ENCODE measurements at regions not wholly inside any gene's neighbourhood (a gene's known extent, or its start where the extent isn't known, plus 50 kb on each side); places are given as distances from the start of the nearest gene placed in this dataset.
"Not testable (repeated sequence)": the region's sequence is repeated elsewhere in the genome, so short reads cannot be mapped to it uniquely, and the experiment has no call there.

DNA sequence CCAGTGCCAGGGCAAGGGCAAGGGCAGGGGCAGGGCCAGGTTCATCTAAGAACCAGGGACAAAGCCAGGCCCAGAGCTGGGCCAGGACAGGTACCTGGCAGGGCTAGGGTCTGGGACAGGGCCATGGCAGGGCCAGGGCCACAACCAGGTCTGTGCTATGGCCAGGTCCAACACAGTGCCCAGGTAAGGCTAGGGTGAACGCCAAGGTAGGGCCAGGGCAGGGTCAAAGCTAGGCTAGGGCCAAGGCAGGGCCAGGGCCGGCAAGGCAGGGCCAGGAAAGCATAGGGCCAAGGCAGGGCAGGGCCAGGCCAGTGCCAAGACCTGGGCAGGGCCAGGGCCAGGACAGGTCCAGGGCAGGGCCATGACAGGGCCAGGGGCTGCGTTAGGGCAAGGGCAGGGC, 398.7 kb downstream of the GOLGA6L6 start:
- not testable (repeated sequence) for H3K9me3 Mint-ChIP-seq, H3K4me1 Mint-ChIP-seq, H3K27ac Mint-ChIP-seq, H3K36me3 Mint-ChIP-seq, H3K27me3 Mint-ChIP-seq, H3K4me3 Mint-ChIP-seq

DNA sequence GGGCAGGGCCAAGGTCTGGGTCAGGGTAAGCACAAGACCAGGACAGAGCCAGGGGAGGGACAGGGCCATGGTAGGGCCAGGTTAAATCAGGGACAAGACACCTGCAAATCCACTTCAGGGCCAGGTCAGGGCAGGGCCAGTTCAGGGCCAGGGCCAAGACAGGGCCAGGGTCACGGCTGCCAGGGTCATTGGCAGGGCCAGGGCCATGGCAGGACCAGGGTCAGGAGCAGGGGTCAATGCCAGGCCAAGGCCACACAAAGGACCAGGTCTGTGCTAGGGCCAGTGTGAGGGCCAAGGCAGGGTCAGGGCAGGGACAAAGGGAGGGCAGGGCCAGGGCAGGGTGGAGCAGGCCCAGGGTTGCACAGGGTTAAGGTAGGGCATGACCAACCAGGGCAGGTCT, 399.2 kb downstream of the GOLGA6L6 start:
- not testable (repeated sequence) for H3K9me3 Mint-ChIP-seq, H3K27ac Mint-ChIP-seq, H3K4me3 Mint-ChIP-seq, H3K36me3 Mint-ChIP-seq, H3K27me3 Mint-ChIP-seq, H3K4me1 Mint-ChIP-seq

DNA sequence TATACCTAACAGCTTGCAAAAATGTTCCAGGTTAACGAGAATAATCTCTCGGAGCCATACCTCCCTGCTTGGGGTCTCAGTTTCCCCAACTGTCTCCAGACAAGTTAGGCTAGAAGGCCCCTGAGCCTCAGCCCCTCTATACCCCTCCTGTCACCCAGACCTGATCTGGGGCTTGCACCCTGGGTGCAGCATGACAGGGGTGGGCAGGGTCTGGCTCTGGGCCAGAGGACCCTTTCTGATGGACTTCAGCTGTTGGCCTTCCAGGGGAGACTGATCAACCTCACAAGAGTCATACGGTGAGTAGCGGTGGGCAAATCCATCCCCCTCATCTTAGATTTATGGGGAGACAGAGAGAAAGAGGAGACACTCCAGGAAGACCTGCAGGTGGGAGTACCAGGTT, 416.9 kb downstream of the GOLGA6L6 start:
- H3K27me3 Mint-ChIP-seq, H3K4me3 Mint-ChIP-seq, H3K9me3 Mint-ChIP-seq, H3K27ac Mint-ChIP-seq, H3K36me3 Mint-ChIP-seq, H3K4me1 Mint-ChIP-seq: not testable (repeated sequence)

DNA sequence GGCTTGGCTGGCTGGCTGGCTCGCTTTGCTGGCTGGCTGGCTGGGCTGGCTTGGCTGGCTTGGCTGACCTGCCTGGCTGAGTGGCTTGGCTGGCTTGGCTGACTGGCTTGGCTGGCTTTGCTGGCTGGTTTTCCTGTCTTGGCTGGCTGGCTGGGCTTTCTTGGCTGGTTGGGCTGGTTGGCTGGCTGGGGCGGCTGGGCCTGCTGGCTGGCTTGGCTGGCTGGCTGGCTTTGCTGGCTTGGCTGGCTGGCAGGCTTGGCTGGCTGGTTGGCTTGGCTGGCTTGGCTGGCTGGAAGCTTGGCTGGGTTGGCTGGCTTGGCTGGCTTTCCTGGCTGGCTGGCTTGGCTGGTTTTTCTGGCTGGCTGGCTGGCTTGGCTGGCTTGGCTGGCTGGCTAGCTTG, 435.6 kb downstream of the GOLGA6L6 start:
- H3K9me3 Mint-ChIP-seq: no peaks in the 10 kb centered on the region
- H3K27me3 Mint-ChIP-seq: no peaks in the 10 kb centered on the region
- no peak overlapping the region for H3K27ac Mint-ChIP-seq
- H3K36me3 Mint-ChIP-seq: no peaks in the 10 kb centered on the region
- no peaks in the 10 kb centered on the region for H3K4me1 Mint-ChIP-seq
- no peak overlapping the region for H3K4me3 Mint-ChIP-seq

DNA sequence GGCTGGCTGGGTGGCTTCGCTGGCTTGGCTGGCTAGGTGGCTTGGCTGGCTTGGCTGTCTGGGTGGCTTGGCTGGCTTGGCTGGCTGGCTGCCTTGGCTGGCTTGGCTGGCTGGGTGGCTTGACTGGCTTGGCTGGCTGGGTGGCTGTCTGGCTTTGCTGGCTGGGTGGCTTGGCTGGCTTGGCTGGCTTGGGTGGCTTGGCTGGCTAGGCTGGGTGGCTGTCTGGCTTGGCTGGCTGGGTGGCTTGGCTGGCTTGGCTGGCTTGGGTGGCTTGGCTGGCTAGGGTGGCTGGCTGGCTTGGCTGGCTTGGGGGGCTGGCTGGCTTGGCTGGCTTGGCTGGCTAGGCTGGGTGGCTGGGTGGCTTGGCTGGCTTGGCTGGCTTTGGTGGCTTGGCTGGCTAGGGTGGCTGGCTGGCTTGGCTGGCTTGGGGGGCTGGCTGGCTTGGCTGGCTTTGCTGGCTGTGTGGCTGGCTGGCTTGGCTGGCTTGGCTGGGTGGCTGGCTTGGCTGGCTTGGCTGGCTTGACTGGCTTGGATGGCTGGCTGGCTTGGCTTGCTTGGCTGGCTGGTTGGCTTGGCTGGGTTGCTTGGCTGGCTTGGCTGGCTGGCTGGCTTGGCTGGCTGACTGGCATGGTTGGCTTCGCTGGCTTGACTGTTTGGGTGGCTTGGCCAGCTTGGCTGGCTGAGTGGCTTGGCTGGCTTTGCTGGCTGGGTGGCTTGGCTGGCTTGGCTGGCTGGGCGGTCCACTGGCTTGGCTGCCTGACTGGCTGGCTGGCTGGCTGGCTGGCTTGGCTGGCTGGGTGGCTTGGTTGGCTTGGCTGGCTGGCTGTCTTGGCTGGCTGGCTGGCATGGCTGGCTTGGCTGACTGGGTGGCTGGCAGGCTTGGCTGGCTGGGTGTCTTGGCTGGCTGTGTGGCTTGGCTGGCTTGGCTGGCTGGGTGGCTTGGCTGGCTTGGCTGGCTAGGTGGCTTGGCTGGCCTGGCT, 436.3 kb downstream of the GOLGA6L6 start:
- H3K27me3 Mint-ChIP-seq, H3K9me3 Mint-ChIP-seq, H3K27ac Mint-ChIP-seq, H3K36me3 Mint-ChIP-seq, H3K4me3 Mint-ChIP-seq, H3K4me1 Mint-ChIP-seq: not testable (repeated sequence)

DNA sequence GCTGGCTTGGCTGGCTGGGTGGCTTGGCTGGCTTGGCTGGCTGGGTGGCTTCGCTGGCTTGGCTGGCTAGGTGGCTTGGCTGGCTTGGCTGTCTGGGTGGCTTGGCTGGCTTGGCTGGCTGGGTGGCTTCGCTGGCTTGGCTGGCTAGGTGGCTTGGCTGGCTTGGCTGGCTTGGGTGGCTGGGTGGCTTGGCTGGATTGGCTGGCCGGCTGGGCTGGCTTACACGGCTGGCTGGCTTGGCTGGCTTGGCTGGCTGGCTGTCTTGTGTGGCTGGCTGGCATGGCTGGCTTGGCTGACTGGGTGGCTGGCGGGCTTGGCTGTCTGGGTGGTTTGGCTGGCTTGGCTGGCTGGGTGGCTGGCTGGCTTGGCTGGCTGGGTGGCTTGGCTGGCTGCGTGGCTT, 437.0 kb downstream of the GOLGA6L6 start:
- H3K27ac Mint-ChIP-seq, H3K36me3 Mint-ChIP-seq, H3K4me1 Mint-ChIP-seq, H3K9me3 Mint-ChIP-seq, H3K4me3 Mint-ChIP-seq, H3K27me3 Mint-ChIP-seq: not testable (repeated sequence)

DNA sequence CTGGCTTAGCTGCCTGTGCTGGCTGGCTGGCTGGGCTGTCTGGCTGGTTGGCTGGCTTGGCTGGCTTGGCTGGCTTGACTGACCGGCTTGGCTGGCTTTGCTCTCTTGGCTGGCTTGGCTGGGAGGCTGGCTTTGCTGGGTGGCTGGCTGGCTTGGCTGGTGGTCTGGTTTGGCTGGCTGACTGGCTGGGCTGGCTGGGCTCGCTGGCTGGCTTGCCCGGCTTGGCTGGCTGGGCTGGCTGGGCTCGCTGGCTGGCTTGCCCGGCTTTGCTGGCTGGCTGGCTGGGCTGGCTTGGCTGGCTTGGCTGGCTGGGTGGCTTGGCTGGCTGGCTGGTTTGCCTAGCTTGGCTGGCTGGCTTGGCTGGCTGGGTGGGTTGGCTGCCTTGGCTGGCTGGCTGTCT, 438.7 kb downstream of the GOLGA6L6 start:
- not testable (repeated sequence) for H3K4me1 Mint-ChIP-seq, H3K27me3 Mint-ChIP-seq, H3K4me3 Mint-ChIP-seq, H3K27ac Mint-ChIP-seq, H3K9me3 Mint-ChIP-seq, H3K36me3 Mint-ChIP-seq

DNA sequence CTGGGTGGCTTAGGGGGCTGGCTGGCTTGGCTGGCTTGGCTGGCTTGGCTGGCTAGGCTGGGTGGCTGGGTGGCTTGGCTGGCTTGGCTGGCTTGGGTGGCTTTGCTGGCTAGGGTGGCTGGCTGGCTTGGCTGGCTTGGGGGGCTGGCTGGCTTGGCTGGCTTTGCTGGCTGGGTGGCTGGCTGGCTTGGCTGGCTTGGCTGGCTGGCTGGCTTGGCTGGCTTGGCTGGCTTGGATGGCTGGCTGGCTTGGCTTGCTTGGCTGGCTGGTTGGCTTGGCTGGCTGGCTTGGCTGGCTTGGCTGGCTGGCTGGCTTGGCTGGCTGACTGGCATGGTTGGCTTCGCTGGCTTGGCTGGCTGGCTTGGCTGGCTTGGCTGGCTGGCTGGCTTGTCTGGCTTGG, 439.4 kb downstream of the GOLGA6L6 start:
- H3K27me3 Mint-ChIP-seq, H3K4me3 Mint-ChIP-seq, H3K4me1 Mint-ChIP-seq, H3K36me3 Mint-ChIP-seq, H3K9me3 Mint-ChIP-seq, H3K27ac Mint-ChIP-seq: not testable (repeated sequence)

DNA sequence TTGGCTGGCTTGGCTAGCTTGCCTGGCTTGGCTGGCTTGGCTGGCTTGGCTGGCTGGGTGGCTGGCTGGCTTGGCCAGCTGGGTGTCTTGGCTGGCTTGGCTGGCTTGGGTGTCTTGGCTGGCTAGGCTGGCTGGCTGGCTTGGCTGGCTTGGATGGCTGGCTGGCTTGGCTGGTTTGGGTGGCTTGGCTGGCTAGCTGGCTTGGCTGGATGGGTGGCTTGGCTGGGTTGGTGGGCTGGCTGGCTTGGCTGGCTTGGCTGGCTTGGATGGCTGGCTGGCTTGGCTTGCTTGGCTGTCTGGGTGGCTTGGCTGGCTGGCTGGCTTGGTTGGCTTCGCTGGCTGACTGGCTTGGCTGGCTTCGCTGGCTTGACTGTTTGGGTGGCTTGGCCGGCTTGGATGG, 440.3 kb downstream of the GOLGA6L6 start:
- not testable (repeated sequence) for H3K27ac Mint-ChIP-seq, H3K36me3 Mint-ChIP-seq, H3K9me3 Mint-ChIP-seq, H3K27me3 Mint-ChIP-seq, H3K4me1 Mint-ChIP-seq, H3K4me3 Mint-ChIP-seq

DNA sequence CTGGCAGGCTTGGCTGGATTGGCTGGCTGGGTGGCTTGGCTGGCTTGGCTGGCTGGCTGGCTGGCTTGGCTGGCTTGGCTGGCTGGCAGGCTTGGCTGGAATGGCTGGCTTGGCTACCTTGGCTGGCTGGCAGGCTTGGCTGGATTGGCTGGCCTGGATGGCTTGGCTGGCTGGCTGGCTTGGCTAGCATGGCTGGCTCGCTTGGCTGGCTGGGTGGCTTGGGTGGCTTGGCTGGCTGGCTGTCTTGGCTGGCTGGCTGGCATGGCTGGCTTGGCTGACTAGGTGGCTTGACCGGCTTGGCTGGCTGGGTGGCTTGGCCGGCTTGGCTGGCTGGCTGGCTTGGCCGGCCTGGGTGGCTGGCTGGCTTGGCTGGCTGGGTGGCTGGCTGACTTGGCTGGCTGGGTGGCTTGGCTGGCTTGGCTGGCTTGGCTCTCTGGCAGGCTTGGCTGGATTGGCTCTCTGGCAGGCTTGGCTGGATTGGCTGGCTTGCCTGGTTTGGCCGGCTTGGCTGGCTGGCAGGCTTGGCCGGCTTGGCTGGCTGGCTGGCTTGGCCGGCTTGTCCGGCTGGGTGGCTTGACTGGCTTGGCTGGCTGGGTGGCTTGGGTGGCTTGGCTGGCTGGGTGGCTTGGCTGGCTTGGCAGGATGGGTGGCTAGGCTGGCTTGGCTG, 440.9 kb downstream of the GOLGA6L6 start:
- not testable (repeated sequence) for H3K4me1 Mint-ChIP-seq

DNA sequence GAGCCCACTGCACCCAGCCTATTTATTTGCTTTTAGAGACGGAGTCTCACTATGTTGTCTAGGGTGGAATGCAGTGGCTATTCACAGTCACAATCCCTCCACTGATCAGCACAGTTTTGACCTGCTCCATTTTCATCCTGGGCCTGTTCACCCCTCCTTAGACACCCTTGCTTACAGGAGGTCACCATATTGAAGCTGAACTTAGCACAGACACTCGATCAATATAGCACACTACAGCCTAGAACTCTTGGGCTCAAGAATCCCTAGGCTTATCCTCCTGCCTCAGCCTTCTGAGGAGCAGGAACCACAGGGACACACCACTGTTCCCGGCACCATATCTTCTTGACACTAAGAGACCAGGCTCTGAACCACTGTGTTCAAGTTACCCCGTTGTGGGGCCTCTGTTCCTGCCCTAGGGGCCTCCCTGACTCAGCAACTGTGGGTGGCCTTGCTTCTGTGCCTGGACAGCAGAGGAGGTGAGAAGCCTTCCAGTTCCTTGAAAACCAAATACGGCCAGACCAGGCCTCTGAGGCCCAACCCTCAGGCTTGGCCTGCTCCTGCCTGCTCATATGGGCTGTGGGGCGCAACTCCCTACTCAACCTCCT, 445.8 kb downstream of the GOLGA6L6 start:
- H3K27me3 Mint-ChIP-seq, H3K9me3 Mint-ChIP-seq, H3K36me3 Mint-ChIP-seq, H3K4me3 Mint-ChIP-seq, H3K27ac Mint-ChIP-seq, H3K4me1 Mint-ChIP-seq: not testable (repeated sequence)

More for the DNA sequence above, 440.9 kb downstream of the GOLGA6L6 start:
- H3K27me3 Mint-ChIP-seq, H3K4me3 Mint-ChIP-seq, H3K9me3 Mint-ChIP-seq, H3K36me3 Mint-ChIP-seq, H3K27ac Mint-ChIP-seq: not testable (repeated sequence)

DNA sequence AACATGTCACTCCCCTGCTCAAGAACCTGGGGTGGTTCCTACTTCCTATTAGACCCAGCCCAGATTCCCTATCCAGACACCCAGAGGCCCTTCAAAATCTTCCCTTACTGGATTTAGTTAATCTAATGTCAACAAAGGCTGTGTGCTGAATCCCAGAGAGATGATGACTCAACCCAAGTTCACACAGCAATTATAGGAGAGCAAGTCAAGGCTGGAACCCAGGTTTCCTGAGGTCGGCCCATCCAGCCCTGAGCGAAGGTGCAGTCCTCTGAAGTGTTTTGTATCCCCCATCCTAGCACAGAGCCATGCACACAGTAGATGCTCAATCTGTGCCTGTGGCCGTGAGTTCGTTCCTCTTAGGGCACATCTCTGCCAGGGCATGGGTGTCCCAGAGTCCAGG, 452.1 kb downstream of the GOLGA6L6 start:
- H3K36me3 Mint-ChIP-seq, H3K27me3 Mint-ChIP-seq, H3K4me3 Mint-ChIP-seq, H3K4me1 Mint-ChIP-seq, H3K9me3 Mint-ChIP-seq, H3K27ac Mint-ChIP-seq: not testable (repeated sequence)

DNA sequence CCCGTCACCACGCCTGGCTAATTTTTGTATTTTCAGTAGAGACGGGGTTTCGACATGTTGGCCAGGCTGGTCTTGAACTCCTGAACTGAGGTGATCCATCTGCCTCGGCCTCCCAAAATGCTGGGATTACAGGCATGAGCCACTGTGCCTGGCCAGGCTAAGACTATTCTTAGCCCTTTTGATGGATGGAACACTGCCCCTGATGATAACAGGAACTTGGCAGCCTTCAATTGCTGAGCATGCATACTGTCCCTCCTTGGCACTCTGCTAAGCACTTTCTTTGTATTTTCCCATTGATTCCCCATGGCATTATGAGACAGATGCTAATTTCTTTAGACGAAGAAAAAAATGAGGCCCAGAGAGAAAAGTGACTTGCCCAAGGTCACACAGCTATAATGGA, 457.6 kb downstream of the GOLGA6L6 start:
- H3K27ac Mint-ChIP-seq, H3K36me3 Mint-ChIP-seq, H3K4me3 Mint-ChIP-seq, H3K27me3 Mint-ChIP-seq, H3K9me3 Mint-ChIP-seq, H3K4me1 Mint-ChIP-seq: not testable (repeated sequence)

DNA sequence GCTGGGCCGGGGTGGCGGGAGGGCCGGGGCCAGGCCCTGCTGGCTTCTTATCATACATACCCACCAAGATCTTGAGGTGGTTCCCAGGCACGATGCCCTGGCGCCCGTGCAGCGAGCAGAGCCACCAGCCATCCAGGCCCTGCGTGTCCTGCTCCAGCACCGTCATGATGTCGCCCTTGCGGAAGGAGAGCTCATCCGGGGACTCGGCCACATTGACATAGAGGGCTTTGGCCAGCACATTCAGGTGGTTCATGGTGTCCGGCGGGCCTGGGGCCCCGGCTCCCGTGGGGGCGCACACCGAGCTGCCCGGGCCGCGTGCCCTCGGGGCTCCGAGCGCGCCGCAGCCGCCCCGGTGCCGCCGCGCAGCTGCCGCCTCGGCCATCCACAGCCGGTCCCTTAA, 467.5 kb downstream of the GOLGA6L6 start:
- not testable (repeated sequence) for H3K27ac Mint-ChIP-seq, H3K36me3 Mint-ChIP-seq, H3K27me3 Mint-ChIP-seq, H3K9me3 Mint-ChIP-seq, H3K4me3 Mint-ChIP-seq, H3K4me1 Mint-ChIP-seq

DNA sequence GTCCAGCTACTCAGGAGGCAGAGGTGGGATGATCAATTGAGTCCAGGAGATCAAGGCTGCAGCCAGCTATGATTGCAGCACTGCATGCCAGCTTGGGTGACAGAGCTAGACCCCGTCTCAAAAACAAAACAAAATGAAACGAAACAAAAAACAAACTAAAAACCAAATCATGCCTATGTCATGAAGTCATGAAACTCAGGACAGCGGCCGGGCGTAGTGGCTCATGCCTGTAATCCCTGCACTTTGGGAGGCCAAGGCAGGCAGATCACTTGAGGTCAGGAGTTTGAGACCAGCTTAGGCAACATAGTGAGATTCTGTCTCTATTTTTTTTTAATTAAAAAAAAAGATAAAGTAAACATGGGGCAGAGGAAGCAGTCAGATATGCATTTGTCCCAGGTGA, 472.6 kb downstream of the GOLGA6L6 start:
- not testable (repeated sequence) for H3K9me3 Mint-ChIP-seq, H3K4me3 Mint-ChIP-seq, H3K27me3 Mint-ChIP-seq

DNA sequence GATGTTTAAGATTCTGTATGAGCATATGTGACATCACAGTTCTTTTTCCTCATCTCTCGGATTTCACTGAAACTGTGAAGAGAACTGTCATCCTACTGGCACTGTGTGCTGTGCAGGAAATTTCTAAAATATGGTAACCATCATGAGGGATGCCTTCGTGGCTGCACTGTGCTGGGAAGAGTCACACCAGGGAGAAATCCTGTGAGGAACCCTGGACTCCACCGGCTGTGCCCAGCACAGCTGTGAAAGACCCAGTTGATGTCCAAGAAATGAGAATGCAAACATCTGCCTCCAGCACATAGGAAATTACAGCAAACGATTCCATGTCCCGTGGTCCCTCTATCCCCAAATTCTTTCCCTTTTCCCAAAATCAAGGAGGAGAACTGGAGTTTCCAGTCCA, 475.4 kb downstream of the GOLGA6L6 start:
- not testable (repeated sequence) for H3K9me3 Mint-ChIP-seq, H3K4me3 Mint-ChIP-seq, H3K27me3 Mint-ChIP-seq

More for the DNA sequence above, 472.6 kb downstream of the GOLGA6L6 start:
- not testable (repeated sequence) for H3K27ac Mint-ChIP-seq, H3K36me3 Mint-ChIP-seq, H3K4me1 Mint-ChIP-seq

More for the DNA sequence above, 475.4 kb downstream of the GOLGA6L6 start:
- H3K36me3 Mint-ChIP-seq, H3K4me1 Mint-ChIP-seq, H3K27ac Mint-ChIP-seq: not testable (repeated sequence)
